8988T (cell line): ENCODE measurements at regions not wholly inside any gene's neighbourhood (a gene's known extent, or its start where the extent isn't known, plus 50 kb on each side); places are given as distances from the start of the nearest gene placed in this dataset.

Experiments
- DNase-seq: peaks from one replicate; pipeline ENCODE4 v3.0.0; 2011

DNA sequence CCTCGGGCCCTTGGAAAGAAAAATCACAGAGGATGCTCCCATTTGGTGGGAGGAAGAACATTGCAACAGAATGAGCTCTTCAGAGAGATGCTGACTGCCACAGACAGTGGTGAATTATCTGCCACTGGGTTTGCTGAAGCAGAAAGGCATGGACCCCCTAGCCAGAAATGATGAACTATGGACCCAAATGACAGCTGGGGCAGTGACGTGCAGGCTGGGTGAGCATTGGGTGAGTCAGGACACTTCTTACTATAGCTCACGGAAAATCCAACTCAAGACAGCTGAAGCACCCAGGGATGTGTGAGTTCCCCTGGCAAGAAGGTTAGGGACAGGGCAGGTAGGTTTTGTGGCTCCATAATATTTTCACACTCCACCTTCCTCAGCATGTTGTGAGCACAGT, 993.2 kb downstream of the BCL11B start:
- no peak for DNase-seq

DNA sequence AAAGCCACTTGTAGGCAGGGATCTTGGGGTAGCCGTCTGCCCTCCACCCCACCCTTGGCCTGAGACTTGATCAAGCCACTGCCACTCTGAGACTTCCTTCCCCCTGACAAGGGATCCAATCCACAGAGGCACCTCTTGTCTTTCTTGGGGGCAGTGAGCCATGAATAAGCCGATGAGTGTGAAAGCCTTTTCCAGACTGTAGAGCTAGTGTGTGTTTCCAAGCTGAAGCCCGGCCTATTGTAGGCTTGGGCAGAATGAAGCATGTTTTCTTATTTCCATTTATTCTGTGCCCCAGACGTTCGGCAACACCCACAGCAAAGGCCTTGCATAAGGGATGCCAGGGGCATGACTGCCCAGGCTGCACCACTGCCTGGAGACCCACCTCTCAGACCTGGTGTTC, 991.6 kb downstream of the BCL11B start:
- DNase-seq = no peak

DNA sequence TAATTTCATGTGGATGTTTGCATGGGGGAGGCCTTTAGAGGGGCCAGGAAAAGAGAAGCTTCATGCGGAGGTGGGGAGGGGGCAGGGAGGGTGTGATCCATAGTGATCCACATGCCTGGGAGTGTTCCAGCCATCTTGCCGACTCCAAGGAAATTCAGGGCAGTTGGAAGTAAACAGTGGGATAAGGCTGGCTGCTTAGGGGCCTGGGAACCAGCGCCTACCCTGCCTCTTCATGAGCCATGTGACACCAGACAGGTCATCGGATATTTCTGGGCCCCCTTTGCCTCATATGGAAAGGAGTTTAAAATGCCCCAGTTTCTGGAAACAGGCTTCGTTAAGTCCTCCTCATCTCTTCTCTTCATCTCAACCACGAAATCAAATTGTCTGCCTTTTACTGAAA, 983.2 kb downstream of the BCL11B start:
- no peak for DNase-seq

DNA sequence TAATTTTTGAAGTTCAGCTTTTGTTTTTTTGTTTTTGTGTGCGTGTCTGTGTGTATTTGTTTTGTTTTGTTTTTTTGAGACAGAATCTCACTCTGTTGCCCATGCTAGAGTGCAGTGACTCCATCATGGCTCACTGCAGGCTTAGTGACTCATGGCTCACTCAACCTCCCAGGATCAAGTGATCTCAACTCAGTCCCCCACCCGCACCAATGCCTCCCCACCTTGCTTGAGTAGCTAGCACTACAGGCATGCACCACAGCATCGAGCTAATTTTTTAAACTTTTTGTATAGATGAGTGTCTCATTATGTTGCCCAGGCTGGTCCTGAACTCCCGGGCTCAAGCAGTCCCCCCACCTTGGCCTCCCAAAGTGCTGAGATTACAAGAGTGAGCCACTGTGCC, 981.4 kb downstream of the BCL11B start:
- DNase-seq = no peak

DNA sequence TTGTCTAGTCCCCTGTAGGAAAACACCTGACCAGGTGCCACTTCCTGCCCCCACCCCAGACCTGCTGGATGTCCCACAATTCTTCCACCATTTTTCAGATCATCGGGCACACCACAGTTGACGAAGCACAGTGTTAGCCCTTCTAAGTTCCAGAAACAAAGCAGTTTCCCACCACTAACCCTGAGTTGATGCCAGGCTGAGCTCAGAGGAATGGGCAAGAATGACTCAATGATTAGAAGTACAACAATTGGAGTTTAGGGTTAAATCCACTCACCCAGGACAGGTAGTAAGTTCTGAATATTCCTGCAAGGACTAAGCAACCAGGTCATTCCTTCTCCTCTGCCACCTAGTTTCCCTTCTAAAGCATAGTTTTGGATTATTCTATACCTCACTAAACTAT, 979.8 kb downstream of the BCL11B start:
- no peak for DNase-seq

DNA sequence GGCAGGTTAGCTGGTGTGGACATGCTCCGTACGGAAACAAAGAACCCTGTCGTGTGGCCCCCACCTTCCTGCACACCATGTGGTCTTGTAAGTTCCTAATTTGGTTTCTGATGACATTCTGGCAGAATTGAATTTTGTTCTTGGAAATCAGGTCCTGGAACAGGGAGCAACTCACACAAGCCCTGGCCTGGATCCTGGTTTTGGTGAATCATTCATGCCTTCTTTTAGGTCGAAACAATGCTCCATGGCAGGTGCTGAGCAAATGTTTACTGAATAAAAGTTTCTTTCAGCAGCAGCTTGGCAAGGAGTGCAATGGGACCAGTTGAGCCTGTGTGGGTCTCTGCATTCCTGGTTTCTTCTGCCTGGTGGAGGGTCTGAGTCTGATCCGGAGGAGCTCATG, 978.4 kb downstream of the BCL11B start:
- DNase-seq = no peak

DNA sequence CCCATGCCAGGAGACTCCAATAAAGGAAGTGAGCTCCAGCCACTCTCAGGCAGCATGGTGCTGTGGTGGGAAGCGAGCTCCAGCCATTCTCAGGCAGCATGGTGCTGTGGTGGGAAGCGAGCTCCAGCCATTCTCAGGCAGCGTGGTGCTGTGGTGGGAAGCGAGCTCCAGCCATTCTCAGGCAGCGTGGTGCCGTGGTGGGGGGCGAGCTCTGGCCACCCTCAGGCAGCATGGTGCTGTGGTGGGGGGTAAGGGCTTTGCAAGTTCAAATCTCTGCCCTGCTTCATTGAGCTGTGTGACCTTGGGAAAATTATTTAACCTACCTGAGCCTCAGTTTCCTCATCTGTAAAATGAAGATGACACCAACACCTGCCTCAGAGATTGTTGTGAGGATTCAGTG, 975.1 kb downstream of the BCL11B start:
- no peak for DNase-seq

DNA sequence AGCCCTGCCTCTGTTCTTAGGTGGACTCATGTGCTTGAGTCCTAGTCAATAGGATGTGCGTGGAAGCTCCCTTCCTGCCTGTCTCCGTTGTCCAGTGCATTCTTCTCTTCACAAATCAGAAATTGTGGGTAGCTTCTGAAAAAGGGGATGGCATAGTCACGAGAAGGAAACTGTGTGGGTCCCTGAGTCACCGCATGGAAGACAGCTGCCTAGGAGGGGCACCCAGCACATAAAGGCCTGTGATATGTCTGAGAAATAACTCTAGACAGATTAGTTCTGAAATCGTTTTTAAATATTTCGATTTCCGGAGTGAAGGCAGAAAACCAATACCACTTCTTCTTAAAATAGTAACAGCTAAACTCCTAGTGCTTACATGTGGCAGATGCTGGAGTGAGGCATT, 974.4 kb downstream of the BCL11B start:
- no peak for DNase-seq

DNA sequence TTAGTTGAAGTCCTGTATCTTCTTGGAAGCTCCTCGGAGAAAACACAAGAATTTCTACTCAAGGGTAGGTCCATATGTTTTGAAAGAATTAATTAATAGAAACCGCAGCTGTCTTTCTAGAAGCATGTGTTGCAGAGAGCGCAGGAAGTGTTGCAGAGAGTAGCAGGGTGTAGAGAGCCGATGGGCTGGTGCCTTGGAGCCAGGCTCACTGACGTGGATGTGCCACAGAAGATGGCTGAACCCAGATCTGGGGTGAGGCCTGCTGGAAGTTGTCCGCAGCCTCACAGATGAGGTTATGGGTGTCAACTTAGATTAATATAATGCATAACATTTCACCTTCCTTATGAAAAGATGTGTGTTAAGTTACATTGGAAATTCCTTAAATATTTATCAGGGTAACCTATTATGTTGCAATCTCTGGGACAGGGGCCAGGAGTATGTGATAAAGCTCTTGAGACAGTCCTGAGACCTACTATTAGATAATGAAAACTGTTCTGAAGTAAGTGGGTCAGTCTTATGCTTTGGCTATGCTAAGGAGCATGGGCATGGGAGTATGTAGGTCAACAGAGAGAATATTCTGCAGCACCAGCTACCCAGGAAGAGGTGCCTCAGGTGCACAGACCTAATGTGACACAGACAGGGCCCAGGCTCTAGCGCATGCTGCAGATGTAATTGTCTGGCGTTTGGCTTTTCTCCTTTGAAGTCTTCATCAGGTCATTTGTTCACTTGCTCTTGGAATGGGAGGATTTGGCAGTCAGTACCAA, 973.3 kb downstream of the BCL11B start:
- no peak for DNase-seq

DNA sequence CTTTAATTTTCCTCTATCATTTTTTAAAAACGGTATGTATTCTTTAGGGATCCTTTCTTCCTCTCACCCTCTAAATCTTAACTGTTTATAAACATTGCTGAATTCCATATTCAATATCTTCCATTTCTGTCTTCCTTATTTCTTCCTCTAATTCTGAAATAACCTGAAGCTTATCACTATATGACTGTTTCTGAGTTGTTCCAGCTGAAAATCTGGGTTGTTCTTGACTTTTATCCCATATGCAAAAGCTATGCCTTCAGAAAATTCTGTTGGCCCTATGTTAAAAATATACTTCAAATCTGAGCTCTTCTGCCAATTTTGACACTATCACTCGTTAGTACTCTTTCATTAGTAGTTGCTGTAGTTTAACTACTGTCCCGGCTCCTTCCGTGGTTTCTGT, 970.3 kb downstream of the BCL11B start:
- no peak for DNase-seq

DNA sequence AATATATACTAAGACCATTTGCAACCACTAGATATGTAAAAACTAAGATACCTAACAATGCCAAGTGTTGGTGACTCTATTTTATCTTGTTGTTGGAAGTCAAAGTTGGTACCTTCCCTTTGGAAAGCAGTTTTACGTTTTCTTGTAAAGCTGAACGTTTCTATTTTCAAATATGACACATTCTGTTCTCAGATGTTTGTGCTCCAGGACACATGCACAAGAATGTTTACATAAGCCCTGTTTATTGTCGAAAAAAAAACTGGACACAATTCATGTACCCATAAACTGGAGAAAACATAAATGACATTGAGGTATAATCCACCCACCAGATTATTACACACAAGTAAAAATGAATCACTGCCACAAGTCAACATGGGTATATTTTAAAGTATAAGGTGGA, 967.4 kb downstream of the BCL11B start:
- no peak for DNase-seq

DNA sequence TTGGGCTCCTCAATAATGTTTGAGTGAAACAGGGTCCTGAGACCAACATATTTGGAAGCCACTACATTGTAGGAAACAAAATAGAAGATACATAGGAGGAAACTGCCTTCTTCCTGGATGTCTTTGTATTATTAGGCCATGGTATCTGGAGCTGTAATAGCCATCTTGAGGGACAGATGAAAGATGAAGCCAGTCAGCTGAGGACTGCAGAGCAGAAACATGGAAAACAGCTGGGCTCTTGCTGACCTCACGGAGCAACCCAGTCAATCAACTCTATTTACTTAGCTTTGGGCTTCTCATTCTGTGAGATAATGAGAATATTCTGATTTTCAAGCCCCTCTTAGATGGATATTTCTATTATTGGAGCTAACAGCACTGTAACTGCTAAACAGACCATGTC, 962.4 kb downstream of the BCL11B start:
- DNase-seq = no peak

DNA sequence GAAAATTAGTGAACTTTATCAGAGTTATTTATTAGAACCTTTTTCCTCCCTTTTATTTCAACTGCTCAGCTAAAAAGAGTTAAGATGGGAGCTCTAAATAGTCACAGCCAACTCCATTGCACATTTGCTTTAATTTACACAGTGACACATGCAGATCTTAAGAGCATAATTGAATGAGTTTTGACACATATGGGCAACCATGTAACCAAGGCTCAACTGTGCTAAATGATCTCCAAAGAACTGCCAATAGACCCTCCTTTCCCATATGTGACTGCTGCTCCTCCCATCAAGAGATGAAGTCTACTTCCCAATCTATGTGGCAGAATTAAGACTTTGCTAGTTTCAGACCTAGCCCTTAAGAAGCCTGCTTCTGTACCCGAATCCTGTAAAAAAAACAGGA, 960.0 kb downstream of the BCL11B start:
- DNase-seq = no peak

DNA sequence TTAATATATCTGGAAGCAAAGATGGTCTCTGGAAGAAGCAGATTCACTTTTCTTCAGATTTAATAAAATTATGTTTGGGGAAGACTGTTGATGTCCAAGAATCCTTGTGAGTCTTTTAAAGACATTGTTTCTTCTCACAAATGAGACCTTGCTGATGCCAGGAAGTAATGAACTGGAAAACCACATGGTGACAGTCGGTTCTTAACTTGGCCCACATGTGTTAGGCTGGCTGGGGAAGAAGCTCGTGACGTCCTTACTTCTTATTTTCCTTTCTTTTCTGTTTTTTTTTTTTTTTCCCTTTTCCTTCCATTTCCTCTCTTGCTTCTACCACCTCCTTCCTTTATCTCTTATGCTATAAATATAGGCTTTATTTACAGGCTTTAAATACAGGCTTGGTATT, 950.2 kb downstream of the BCL11B start:
- DNase-seq = no peak

DNA sequence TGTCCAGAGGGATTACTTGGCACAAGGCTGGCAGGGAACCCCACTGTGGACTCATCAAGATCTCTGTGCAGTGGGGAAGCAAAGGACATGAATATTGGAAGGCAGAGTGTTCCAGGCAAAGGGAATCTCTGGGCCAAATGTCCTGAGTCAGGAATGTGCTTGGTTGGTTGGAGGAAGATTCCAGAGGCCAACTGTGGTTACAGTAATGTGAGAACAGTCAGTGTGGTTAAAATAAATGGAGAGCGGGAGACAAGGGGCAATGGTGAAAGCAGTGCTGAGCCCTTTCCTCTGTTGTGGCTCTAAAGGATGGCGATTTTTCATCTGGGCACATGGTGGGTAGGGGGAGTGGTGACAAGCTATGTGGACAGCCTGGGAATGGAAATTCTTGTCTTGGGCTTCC, 948.2 kb downstream of the BCL11B start:
- DNase-seq = no peak

DNA sequence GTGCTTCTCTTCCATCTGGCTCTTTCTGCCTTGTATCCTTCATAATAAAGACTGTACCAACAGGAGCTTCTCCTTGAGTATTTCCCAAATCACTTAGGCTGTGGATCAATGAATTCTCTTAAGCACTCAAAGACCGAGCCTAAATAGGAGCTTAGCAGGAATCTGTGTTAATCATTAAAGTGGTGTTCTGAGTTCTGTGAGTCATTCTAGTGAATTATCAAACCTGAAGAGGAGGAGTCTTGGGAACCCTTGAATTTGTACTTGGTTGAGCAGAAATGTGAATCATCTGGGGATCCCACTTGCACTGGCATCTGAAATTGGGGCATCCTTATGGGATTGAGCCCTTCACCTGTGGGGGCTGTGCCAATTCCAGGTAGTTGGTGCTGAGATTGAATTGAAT, 946.2 kb downstream of the BCL11B start:
- no peak for DNase-seq

DNA sequence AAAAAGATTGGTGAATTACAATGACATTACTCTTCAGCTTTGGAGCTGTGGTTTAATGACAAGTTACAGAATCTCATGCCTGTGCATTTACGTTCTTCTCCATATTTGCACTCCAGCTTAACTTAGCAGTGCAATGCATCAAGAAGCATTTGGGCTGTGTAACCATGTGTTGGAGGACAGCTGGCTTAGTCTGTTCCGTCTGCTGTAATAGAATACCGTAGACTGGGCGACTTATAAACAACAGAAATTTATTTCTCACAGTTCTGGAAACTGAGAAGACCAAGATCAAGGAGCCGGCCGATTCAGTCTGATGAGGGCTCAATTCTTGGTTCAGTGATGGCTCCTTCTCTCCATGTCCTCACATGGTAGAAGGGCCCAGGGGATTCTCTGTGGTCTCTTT, 943.5 kb downstream of the BCL11B start:
- no peak for DNase-seq

DNA sequence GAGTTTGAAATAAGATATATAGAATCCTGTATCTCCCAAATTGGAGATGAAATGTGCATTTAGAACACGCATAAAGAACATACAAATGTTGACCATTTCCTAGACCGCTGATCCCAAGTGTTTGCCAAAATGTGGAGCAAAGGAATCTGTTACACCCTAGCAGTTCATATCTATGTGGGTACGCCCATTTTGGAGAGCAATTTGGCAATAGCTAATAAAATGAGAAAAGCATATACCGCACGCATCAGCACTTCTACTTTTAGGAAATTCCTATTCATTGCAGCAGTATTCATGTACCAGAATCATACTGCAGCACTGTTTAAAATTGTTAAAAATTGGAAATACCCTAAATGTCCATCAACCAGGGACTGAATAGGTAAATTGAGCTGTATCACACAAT, 937.8 kb downstream of the BCL11B start:
- no peak for DNase-seq

DNA sequence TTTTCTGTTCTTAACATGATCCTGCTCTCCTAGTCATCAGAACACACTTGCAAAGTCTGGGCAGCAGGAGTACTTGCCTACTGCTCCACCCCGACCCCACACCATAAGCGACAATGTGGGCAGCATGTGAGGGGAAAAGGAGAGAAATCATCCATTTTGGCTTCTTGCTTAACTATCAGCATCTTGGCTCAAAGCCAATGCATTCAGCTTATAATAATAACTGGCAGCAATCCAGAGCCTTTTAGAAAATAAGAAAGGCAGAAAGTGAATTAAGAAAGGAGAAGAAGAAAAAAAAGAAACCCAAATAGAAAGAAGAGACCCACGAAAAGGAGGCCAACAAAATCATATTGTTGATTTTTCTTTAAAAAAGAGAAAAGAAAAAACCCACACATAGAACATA, 930.8 kb downstream of the BCL11B start:
- no peak for DNase-seq

DNA sequence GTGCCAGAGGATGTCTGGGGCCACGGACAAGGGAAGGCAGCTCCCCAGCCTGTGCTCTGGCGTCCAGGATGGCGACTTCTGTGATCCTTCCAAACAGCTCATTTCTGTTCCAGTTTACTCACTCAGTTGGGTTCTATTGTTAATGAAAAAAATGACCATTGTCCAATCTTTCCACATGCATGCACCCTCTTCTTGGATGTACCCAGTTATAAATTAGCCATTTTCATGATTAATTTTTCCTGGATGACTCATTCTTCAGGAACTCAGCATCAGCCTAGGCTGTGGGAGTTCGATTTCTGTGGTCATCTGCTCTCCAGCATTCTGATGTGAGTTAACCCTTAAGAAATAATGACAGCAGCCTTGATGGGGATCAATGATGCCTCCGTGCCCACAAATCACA, 926.8 kb downstream of the BCL11B start:
- DNase-seq = no peak

DNA sequence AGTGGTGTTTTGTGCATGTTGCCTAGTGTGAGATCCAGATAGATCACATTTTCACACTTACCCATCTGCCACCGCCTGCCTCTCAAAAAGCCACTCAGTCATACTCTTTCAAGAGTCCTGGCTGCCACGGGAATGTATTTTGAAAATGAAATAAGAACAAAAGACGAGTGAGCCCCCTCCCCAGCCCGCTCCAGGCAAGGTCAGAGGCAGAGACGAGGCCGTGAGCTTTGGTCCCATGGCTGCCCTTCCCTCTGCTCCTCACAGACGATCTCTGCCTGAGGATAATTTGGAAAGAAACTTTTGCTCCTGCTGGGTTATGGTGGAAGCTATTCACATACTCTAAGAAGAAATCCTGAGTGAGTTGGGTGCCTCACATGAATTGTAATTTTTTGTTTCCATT, 924.3 kb downstream of the BCL11B start:
- DNase-seq = no peak

DNA sequence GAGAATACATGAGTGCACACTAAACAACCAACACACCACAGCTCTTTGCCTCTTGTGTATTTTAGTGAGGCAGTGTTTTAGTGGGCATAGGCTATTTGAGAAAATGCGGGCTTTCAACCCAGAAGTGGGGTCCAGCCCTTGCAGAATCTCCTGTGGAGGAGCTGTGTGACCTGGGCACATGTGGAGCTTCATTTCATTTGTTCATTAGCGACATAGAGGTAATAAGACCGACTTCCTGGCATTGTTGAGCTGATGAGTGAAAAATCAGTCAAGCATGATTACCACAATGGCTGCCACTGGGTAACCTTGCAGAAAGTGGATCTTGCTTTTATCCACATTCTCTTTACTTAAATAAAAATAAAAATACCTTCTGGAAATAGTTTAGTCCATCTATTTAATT, 923.5 kb downstream of the BCL11B start:
- DNase-seq = no peak

DNA sequence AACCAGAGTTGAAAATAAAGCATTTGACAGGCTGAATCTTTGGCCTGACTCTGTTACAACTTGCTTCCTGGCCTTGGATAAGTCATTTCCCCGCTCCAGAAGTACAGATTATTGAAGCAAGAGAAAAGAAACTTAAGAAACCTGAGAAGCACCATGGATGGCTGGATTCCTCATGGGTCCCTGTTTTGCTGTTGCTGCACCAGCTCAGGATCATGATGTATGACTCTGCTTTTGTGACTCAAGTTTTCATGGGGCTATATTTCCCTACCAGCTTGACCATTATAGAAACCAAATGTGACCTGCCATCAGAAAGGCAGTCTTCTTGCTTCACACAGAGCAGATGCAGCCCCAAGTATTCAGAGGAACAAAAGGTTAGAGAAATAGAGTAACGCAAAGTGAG, 921.8 kb downstream of the BCL11B start:
- no peak for DNase-seq

DNA sequence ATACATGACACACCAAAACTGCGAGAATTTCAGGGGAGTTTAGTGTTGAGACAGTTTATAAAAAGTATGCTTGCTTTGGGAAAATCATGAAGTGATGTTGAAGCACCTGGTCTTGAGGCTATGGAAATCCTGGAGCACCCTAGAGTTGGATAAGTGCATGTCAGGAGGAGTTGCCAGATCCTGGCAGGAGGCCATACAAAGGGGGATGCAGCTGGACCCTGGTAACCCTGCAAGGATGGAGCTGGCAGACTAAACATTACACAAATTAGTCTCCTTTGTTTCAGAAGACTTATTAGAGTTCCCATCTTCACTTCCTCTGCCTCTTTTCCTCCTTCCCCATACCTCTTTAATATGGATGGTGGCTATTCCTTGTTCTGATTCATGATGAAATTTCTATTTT, 907.0 kb downstream of the BCL11B start:
- DNase-seq = no peak

DNA sequence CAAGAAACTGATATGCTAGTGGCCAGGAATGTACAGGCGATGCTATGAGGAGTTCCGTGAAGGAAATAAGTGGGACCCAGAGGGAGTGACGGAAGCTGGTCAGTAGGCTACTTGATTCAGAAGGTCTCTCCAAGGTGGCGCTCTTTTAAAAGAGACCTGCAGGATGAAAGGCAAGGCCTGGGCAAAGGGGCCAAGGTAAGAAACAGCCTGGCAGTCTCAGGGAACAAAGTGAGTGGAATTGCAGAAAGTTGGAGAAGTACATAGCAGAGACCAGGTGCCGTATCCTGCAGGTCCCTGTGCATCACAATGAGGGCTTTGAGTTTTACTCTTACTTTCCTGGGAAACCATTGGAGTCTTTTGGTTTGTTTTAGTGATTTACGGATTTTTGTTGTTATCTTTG, 905.6 kb downstream of the BCL11B start:
- DNase-seq = no peak

DNA sequence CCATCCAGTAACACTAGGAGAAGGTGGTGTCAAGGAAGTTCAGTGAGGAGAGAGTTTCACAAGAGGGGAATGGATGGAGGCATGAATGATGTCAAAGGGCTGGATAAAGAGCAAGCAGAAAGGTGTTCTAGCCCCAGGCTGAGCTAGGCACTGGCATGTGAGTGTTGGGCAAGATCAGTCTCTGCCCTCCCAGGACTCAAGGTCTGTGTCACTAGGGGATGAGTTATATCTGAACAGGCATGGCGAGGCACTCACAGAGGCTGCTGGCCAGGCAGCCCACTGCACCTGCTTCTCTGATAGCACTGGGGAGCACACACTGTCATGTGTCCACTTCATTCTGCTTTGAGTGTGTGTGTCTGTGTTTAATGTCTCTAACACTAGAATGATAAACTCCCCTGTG, 903.8 kb downstream of the BCL11B start:
- no peak for DNase-seq
